T-helper 1 cell (primary cell): ENCODE measurements at regions not wholly inside any gene's neighbourhood (a gene's known extent, or its start where the extent isn't known, plus 50 kb on each side); places are given as distances from the start of the nearest gene placed in this dataset.
"Not testable (repeated sequence)": the region's sequence is repeated elsewhere in the genome, so short reads cannot be mapped to it uniquely, and the experiment has no call there.

Experiments used
- DNase-seq, 5 donors: peaks; one replicate each; pipeline ENCODE4 v3.0.0-alpha.2; 2012 to 2020

DNA sequence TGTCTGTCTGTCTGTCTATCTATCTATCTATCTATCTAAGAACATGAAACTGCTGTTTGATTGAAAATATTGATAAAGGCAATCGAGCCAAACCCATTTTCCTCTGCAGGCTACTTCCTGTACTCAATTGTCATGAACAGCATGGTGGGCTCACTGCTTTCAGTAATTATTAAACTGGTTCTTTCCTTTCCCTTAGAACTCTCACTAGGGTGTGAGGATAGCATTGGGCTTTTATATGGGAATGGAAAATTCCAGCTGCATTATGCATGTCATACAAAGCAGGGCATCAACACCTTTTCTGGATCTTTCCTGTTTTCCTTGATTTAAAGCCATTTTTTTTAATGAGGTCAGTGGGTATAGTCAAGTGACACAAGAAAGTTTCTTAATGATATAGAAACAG lies 161.0 kb upstream of the SYNCRIP start:
- no peak for DNase-seq

DNA sequence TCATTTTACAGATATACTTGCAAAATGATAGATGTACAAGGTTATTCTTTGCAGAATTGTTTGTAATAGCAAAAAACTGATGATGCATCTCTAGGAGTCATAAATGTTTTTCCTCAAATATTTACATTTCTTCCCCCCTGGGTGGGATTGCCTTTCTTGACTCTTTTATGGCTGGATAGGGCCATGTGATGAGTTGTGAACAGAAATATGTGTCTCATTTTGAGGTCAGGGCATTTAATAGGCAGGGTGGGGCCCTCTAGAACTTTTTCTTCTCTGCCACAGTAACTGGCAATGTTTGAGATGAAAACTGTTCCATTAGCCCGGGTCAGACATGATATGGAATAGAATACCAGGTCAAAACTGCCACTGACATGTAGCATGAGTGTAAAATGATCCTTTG lies 159.5 kb upstream of the SYNCRIP start:
- DNase-seq, result no peak

DNA sequence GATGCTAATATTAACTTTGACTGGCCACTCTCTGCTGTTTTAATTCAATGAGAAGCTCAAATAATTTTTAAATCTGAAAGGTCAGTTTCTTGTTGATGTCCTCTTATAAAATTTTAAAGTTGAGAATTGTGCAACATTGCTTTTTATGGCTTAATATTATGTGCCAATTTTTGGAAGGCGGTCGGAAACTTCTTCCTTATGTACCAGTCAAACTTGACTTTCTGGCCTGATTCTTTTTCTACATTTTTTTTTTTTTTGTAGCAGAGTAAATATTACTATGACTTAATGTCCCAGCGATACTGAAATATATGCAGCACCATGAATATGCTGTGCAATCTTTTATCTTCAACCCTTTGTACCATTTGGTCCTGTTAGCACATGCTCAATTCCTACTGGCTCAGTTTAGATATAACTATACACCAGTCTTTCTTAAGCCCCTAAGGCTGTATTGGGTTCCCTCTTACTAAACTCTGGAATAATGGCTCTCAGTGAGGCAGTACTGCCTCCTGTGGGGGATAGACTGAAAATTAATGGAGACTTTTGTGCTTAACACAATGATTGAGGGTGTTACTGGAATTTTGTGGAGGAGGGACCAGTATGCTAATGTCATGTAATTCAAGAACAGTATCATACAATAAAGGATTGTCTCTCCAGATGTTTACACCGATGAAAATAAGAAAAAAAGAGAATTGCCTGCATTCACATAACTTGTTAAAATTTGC lies 156.4 kb upstream of the SYNCRIP start:
- no peak for DNase-seq

DNA sequence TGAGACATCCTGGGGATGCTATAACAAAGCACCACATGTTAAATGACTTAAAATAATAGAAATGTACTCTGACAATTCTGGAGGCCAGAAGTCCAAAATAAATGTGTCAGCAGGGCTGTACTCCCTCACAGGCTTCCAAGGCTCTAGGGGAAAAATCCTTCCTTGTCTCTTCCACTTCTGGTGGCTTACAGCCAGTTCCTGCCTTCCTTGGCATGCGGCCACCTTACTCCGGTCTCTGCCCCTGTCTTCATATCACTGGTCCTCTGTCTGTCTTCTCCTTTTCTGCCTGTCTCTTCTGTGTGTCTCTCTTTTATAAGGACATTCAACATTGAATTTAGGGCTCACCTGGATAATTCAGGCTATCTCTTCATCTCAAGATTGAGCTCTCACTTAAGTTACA lies 155.3 kb upstream of the SYNCRIP start:
- DNase-seq, result no peak

DNA sequence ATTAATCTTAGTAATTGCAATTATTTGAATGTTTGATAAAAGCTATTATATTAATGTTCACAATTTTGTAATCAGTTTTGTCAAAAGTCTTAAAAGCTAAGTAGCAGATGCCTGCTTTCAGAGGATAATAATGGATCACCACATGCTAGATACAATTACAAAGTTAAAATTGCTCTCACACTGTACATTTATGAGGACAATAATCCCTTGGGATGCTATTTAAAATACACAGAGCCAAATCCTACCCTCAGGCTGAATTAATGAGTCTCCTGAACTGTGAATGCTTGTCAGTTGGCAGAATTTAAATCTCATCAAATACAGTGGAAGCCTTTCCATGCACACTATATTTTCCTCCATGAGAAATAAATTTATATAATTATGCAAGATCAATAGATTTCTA lies 153.3 kb upstream of the SYNCRIP start:
- no peak for DNase-seq

DNA sequence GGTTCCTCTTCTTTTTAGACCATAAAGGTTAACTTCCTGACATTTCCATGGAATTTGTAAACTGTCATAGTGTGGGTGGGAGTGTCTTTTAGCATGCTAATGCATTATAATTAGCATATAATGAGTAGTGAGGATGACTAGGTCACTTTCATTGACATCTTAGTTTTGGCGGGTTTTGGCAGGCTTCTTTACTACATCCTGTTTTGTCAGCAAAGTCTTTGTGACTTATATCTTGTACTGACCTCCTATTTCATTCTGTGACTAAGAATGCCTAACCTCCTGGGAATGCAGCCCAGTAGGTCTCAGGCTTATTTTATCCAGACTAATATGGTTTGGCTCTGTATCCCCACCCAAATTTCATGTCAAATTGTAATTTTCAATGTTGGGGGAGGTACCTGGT lies 149.6 kb upstream of the SYNCRIP start:
- DNase-seq, result no peak

DNA sequence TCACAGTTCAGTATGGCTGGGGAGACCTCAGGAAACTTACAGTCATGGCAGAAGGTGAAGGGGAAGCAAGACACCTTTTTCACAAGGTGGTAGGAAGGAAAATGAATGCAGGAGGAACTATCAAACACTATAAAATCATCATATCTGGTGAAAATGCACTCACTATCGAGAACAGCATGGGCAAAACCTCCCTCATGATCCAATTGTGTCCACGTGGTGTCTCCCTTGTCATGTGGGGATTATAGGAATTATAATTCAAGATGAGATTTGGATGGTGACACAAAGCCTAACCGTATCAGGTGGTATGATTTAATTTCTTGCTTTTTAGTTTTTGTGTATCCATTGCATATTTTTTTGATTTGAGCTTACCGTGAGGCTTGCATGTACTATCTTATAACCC lies 133.2 kb upstream of the SYNCRIP start:
- no peak for DNase-seq

DNA sequence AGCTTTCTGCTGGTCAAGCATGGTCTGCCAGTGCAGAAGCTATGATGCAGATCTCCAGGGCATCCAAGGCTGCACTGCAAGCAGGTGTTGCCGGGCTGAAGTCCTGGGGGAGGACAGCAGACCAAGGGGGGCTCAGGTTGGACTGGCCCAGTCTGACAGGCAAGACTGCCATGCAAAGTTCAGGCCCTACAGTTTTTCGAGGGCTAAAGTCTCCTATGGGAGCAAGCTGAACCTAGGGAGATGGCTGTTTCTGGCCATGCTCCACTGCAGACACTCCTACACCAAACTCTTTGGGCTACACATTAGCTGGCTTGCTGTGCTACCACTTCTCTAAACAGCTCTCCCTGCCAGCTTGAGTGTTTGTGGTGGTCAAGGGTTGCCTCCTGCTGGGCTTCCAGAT lies 130.0 kb upstream of the SYNCRIP start:
- DNase-seq, result no peak

DNA sequence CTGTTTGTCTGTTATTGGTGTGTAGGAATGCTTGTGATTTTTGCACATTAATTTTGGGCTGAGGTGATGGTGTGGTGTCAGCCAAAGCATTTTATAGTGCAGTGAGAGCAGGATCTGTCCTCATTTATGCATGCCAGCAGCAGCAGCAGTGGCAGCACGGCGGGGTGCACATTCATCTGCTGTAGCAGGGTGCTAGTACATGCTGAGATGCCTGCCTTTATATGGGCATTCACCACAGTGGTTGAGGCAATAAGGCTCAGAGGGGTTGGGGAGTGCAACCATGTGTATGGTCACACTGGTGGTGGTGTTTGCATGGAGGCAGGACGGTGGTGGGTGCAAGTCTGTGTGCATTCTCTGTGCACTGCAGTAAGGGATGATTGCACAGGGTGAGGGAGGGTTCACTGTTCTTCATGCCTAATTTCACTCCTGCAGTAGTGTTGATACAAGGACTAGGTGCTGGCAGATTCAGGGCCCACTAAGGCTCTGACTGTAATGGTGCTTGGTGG lies 129.3 kb upstream of the SYNCRIP start:
- DNase-seq, result no peak

DNA sequence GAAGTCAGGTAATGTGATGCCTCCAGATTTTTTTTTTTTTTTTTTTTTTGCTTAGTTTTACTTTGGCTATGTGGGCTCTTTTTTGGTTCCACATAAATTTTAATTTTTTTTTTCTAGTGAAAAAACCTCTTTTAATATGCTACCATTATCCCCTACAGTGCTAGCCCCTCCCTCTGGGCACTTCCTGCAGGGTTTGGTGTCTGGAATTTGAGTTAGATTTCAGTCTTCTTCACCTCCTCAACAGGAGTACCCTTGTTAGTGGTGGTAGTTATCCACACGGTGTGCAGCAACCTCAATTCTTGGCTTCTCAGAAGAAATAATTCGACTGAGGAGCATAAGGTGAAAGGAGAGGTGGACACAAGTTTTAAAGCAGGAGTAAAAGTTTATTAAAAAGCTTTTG lies 128.8 kb upstream of the SYNCRIP start:
- DNase-seq, result no peak

DNA sequence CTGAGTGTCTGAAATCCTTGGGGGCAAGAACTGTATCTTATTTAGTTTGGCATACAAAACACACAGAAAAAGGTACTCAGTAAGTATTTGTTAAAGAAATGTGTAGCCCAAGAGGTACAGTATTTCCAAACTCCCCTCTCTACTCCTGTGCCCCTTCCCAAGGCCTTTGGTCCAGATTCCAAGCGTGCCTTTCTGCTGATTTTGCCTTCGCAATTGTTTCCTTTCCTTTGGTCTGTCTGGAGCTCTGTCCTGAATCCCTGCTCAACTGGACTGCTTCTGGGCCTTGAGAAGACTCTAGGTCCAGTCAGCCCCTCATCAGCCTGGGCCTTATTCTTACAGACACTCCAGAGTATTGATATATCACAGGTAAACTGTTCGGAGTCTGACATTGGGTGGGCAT lies 122.2 kb upstream of the SYNCRIP start:
- no peak for DNase-seq

DNA sequence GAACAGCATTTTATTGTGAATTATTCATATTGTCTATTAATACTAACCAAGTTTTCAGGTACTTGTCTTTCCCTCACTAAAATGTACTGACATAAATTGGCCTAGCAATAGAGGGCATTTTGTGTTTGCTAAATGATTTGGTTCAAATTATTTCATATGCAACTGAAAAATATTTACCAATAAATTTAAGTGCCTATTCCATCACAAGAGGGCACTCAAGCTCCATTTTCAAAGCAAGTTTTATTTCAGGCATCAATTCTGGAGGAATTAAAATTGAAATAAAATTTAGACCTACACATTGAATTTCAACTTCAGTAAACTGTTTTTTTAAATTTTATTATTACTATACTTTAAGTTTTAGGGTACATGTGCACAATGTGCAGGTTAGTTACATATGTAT lies 114.3 kb upstream of the SYNCRIP start:
- DNase-seq, result no peak

DNA sequence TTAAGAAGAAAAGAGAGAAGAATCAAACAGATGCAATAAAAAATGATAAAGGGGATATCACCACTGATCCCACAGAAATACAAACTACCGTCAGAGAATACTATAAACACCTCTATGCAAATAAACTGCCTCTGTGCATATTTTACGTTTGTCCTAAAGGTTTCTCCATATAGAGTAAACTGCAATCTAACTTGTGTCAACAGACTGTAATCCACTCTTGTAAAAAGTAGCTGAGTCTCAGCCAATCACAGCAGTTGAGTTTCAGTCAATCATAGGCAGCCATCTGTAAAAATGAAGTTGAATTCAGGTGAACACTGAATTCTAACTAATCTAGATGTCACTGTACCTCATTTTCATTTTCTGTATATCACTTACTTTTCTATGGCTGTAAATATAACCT lies 112.2 kb upstream of the SYNCRIP start:
- DNase-seq, result no peak

DNA sequence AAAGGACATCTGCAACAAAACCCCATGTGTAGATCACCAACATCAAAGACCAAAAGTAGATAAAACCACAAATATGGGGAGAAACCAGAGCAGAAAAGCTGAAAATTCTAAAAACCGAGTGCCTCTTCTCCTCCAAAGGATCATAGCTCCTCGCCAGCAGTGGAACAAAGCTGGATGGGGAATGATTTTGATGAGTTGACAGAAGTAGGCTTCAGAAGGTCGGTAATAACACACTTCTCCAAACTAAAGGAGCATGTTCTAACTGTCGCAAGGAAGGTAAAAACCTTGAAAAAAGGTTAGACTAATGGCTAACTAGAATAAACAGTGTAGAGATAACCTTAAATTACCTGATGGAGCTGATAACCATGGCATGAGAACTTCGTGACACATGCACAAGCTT lies 109.9 kb upstream of the SYNCRIP start:
- no peak for DNase-seq

DNA sequence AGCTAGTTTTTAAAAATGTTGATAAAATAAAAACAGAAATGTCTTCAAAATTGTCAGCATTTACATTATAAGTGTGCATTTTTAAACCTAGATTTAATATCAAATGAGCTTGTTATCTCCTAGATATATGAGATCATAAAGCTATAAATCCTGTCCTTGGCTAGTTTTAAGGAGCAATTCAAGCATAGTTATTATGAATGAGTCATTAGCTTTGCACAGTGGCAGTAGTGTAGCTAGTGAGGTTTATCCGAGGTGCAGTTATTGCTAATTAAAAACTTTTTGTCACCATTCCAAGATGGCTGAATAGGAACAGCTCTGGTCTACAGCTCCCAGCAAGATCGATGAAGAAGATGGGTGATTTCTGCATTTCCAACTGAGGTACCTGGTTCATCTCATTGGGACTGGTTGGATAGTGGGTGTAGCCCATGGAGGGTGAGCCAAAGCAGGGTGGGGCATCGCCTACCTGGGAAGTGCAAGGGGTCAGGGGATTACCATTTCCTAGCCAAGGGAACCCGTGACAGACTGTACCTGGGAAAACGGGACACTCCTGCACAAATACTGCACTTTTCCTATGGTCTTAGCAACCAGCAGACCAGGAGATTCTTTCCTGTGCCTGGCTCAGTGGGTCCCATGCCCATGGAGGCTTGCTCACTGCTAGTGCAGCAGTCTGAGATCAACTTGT lies 108.8 kb upstream of the SYNCRIP start:
- no peak for DNase-seq

DNA sequence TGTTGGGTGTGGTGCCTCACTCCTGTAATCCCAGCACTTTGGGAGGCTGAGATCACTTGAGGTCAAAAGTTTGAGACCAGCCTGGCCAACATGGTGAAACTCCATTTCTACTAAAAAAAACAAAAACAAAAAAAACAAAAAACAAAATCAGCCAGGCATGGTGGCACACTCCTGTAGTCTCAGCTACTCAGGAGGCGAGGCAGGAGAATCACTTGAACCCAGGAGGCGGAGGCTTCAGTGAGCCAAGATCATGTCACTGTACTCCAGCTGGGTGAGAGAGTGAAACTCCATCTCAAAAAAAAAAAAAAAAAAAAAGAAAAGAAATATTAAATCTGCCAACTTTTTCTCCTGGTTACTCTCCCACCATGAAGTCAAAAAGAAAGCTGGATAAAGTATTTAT lies 107.5 kb upstream of the SYNCRIP start:
- not testable (repeated sequence) for DNase-seq

DNA sequence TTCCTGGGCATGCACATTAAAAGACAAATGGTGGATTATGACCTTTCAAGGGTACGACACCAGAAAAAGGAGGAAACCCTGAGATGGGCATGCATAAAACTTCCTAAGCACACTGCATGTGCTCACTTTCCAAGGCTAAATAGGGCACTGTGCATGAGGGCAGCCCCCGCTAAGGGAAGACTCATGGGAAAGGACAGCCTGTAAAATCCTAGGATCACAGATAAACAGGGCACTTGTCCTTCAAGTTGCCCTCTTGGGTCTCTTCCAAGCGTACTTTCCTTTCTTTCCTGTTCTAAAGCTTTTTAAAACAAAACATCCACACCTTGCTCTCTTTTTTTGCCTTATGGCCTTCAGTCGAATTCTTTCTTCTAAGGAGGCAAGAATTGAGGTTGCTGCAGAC lies 106.5 kb upstream of the SYNCRIP start:
- DNase-seq, result no peak

DNA sequence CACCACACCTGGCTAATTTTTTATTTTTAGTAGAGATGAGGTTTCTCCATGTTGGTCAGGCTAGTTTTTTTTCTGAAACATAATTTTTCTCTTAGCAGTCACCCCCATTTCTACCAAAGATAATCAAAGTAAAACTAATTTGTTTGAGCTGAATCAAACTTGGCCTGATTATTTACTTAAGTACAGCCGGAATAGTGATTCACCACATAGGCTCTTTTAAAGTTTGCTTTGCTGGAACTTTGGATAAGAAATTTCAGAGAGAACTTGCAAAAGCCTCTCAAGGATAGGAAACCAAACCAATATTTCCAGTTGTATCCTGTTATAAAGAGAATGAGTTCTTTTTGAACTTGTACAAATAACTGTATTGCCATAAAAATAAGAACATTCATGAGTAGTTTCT lies 105.0 kb upstream of the SYNCRIP start:
- DNase-seq, result no peak

DNA sequence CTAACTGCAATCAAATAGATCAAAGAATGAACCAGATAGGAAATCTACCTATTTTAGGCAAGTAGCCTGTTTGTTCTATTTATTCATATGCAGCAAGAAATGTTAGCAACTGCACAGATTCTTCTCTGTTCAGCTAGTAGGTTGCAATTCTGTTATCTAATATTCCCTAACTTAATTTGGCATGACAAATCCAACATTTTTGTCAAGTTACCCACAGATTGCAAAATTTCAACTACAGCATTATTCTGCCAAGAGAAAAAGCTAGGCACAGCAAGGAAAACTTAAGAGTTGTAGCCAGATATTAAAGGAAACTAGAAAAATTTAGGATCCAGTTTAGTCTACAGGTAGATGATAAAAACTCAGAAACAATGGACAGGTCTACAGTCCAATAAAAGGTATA lies 104.4 kb upstream of the SYNCRIP start:
- no peak for DNase-seq

DNA sequence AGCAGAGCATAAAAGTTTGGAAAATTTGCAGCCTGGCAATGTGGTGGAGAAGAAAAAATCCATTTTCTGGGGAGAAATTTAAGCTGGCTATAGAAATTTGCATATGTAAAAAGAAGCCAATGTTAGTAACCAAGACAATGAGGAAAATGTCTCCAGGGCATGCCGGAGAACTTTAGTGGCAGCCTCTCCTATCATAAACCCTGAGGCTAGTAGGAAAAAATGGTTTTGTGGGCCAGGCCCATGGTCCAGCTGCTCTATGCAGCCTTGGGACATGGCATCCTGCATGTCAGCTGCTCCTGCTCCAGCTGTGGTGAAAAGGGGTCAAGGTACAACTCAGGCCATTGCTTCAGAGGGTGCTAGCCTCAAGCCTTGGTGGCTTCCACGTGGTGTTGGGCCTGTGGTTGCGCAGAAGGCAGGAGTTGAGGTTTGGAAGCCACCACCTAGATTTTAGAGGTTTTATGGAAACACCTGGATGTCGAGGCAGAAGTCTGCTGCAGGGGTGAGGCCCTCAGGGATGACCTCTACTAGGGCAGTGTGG lies 101.8 kb upstream of the SYNCRIP start:
- DNase-seq, result no peak

DNA sequence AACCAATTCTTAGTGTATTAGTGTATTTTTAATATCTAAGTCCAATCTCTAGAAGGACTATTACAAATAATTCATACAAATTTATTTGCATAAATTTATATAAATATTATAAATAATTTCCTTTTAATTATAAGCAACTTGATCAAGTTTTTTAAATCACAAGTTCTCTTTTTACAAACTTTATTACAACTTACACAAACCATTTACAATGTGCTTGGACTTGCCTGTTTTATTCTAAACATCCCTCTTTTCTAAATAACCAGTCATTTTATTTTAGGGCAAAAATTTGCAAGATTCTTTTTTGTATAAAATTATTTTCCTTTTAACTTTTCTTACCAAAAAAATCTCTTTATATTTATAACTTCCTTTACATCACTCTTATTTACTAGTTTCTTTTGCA lies 83.5 kb upstream of the SYNCRIP start:
- no peak for DNase-seq

DNA sequence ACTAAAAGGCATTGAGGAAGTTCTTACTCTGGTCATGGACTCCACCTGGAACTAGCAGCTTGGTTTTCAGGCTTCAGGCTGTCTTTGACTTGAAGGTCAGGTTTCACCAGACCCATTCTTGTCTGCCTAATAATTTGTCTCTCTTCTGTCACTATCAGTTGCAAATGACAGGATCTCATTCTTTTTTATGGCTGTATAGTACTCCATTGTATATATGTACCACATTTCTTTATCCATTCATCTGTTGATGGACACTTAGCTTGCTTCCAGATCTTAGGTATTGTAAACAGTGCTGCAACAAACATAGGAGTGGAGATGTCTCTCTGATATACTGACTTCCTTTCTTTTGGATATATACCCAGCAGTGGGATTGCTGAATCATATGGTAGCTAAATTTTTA lies 73.1 kb upstream of the SYNCRIP start:
- DNase-seq, result no peak

DNA sequence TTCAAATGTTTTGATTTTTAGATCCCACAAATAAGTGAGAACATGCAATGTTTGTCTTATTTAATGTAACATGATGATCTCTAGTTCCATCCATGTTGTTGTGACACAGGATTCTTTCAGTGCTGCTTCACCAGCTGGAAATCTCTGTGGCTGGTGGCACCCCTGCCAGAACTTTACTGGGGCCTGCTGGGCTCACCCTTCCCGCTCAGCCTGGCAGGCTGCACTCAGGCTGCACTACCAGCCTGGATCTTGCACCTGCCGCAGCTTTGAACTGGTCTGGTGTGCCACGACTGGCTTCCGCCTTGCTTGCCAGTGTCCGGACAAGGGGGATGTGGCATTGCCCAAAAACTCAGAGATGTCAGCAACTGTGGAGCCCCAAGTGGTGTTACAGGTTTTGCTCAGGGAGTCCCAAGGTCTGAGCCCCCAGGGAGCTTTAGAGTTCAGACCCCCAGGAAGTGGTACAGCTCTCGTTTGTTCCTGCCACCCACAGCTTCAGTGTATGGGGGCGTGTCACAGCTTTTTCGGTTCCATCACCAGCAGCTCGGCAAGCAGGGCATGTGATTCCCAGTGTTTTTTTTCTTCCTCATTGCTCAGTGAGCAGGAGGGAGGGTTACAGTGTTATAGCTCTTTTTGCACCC lies 72.3 kb upstream of the SYNCRIP start:
- DNase-seq, result no peak

DNA sequence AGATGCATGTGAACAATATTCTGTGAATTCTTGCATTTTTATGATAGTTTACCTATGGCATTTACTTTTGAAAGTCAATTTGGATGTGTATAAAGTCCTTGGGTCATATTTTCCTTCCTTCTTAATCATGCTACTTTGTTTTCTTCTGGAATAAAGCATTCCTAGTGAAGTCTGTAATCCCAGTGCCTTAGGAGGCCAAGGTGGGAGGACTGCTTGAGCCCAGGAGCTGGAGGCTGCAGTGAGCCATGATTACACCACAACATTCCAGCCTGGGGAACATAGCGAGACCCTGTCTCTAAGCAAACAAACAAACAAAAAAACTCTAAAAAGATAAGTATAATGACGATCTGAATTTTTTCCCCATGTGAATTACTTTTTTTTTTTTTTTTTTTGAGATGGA lies 69.7 kb upstream of the SYNCRIP start:
- no peak for DNase-seq
